Endothelial cell of umbilical vein (primary cell): ENCODE measurements at regions not wholly inside any gene's neighbourhood (a gene's known extent, or its start where the extent isn't known, plus 50 kb on each side); places are given as distances from the start of the nearest gene placed in this dataset.

ENCODE experiments used
- EZH2 ChIP-seq: IDR thresholded peaks from 2 replicates; pipeline ENCODE4 v1.6.1; 2012; ENCODE audit warnings: borderline replicate concordance, low read depth, mild to moderate bottlenecking, moderate library complexity, low read length, inconsistent platforms; ENCODE audit not compliant: severe bottlenecking
- FOS ChIP-seq: IDR thresholded peaks from 2 replicates; pipeline ENCODE4 v1.6.1; 2011; ENCODE audit warnings: mild to moderate bottlenecking, low read length, moderate library complexity, borderline replicate concordance; ENCODE audit not compliant: insufficient read depth
- GATA2 ChIP-seq: IDR thresholded peaks from 2 replicates; pipeline ENCODE4 v1.7.0; 2011; ENCODE audit warnings: low read depth, mild to moderate bottlenecking, moderate library complexity, mixed read lengths, low read length; ENCODE audit not compliant: insufficient read length, insufficient read depth
- JUN ChIP-seq: IDR thresholded peaks from 2 replicates; pipeline ENCODE4 v1.6.1; 2011; ENCODE audit warnings: borderline replicate concordance, low read depth; ENCODE audit not compliant: insufficient read length, insufficient read depth
- MAX ChIP-seq: IDR thresholded peaks from 2 replicates; pipeline ENCODE4 v1.6.1; 2011; ENCODE audit not compliant: insufficient read depth, insufficient read length
- MYC ChIP-seq: IDR thresholded peaks from one replicate; pipeline ENCODE4 v1.6.1; 2011; ENCODE audit warnings: mild to moderate bottlenecking, low read depth, low read length
- POLR2A ChIP-seq: IDR thresholded peaks from 2 replicates; pipeline ENCODE4 v1.6.1; 2012; ENCODE audit warnings: low read depth, mild to moderate bottlenecking, control low read depth, low read length
- POLR2AphosphoS5 ChIP-seq: IDR thresholded peaks from 2 replicates; pipeline ENCODE4 v1.6.1; 2012; ENCODE audit warnings: low read depth, mild to moderate bottlenecking, control low read depth, low read length, moderate library complexity; ENCODE audit not compliant: insufficient read depth
- TF ChIP-seq, protein P1 (sequence below), 2 donors: IDR thresholded peaks; 1 replicate in 1 of 2; 2 replicates in 1 of 2; pipeline ENCODE4 v1.5.1; 2011; ENCODE audit warnings: low read length in 2 of 2, mild to moderate bottlenecking in 2 of 2, moderate library complexity in 2 of 2, control low read depth in 1 of 2, inconsistent platforms in 1 of 2, low read depth in 1 of 2; ENCODE audit not compliant: insufficient read depth in 1 of 2; ENCODE audit errors: extremely low read depth in 1 of 2

- TF ChIP-seq, protein P1, sequence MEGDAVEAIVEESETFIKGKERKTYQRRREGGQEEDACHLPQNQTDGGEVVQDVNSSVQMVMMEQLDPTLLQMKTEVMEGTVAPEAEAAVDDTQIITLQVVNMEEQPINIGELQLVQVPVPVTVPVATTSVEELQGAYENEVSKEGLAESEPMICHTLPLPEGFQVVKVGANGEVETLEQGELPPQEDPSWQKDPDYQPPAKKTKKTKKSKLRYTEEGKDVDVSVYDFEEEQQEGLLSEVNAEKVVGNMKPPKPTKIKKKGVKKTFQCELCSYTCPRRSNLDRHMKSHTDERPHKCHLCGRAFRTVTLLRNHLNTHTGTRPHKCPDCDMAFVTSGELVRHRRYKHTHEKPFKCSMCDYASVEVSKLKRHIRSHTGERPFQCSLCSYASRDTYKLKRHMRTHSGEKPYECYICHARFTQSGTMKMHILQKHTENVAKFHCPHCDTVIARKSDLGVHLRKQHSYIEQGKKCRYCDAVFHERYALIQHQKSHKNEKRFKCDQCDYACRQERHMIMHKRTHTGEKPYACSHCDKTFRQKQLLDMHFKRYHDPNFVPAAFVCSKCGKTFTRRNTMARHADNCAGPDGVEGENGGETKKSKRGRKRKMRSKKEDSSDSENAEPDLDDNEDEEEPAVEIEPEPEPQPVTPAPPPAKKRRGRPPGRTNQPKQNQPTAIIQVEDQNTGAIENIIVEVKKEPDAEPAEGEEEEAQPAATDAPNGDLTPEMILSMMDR (IDR thresholded peaks at IDR 0.05; ENCODE audit: extremely low read depth in 1 of 2, insufficient read depth in 1 of 2, low read depth in 1 of 2, low read length in 2 of 2) = no peak
- no peak for TF ChIP-seq EZH2
- no peak for TF ChIP-seq POLR2AphosphoS5
- TF ChIP-seq MYC = no peak
- no peak for TF ChIP-seq POLR2A
- TF ChIP-seq JUN = no peak
- TF ChIP-seq MAX = no peak
- TF ChIP-seq FOS = no peak
- no peak for TF ChIP-seq GATA2
Observed at GRCh38 chr11:56845121-56845732, 96.7 kb upstream of the OR9G4 start.
